Keratinocyte (primary cell): ENCODE measurements at regions not wholly inside any gene's neighbourhood (a gene's known extent, or its start where the extent isn't known, plus 50 kb on each side); places are given as distances from the start of the nearest gene placed in this dataset.

ENCODE experiments used
- DNase-seq: peaks from one replicate; pipeline ENCODE4 v3.0.0-alpha.2; 2011; ENCODE audit warnings: low read depth, missing footprints, low spot score
- FAIRE-seq: peaks from 2 replicates; lab custom pipeline; 2011; peaks lifted over from hg19 to GRCh38; lab: Jason Lieb, UNC
- H2AFZ ChIP-seq: 2 replicates; pipeline ENCODE4 v1.6.0; 2012; ENCODE audit warnings: low read length, control low read depth, inconsistent platforms; ENCODE audit not compliant: control insufficient read depth
- H3K27ac ChIP-seq: 2 replicates; pipeline ENCODE4 v1.5.1; 2011; ENCODE audit warnings: low read length; ENCODE audit not compliant: control insufficient read depth, insufficient read depth
- H3K27me3 ChIP-seq: 3 replicates; pipeline ENCODE4 v1.6.0; 2011; ENCODE audit warnings: low read length; ENCODE audit not compliant: control insufficient read depth, insufficient read depth; ENCODE audit errors: extremely low read depth
- H3K36me3 ChIP-seq, 2 experiments: 2 replicates in 1 of 2; 3 replicates in 1 of 2; pipeline ENCODE4 v1.5.1; 2011; ENCODE audit warnings: low read length in 2 of 2, mild to moderate bottlenecking in 1 of 2; ENCODE audit not compliant: control insufficient read depth in 2 of 2, insufficient read depth in 2 of 2; ENCODE audit errors: extremely low read depth in 1 of 2
- H3K4me1 ChIP-seq: 3 replicates; pipeline ENCODE4 v1.5.1; 2011; ENCODE audit warnings: low read length; ENCODE audit not compliant: control insufficient read depth, insufficient read depth; ENCODE audit errors: extremely low read depth
- H3K4me2 ChIP-seq: 3 replicates; pipeline ENCODE4 v1.6.0; 2011; ENCODE audit warnings: low read depth, low read length; ENCODE audit not compliant: control insufficient read depth, insufficient read depth; ENCODE audit errors: extremely low read depth
- H3K4me3 ChIP-seq, 3 experiments: fragments of 200-600 bp in 1 of 3; sonication (generic) in 1 of 3; 2 replicates in 2 of 3; 3 replicates in 1 of 3; pipeline ENCODE4 v1.5.1; 2011 to 2016; ENCODE audit warnings: low read length in 3 of 3, mild to moderate bottlenecking in 3 of 3, control low read depth in 2 of 3, inconsistent platforms in 1 of 3, low read depth in 1 of 3, mixed read lengths in 1 of 3, mixed run types in 1 of 3, moderate library complexity in 1 of 3; ENCODE audit not compliant: control insufficient read depth in 2 of 3, insufficient read depth in 2 of 3; ENCODE audit errors: extremely low read depth in 1 of 3
- H3K79me2 ChIP-seq: 2 replicates; pipeline ENCODE4 v1.6.0; 2012; ENCODE audit warnings: low read length; ENCODE audit not compliant: control insufficient read depth, insufficient read depth
- H3K9ac ChIP-seq: 3 replicates; pipeline ENCODE4 v1.6.0; 2011; ENCODE audit warnings: low read length; ENCODE audit not compliant: control insufficient read depth, insufficient read depth; ENCODE audit errors: extremely low read depth
- H3K9me1 ChIP-seq: 3 replicates; pipeline ENCODE4 v1.6.0; 2011; ENCODE audit warnings: low read length; ENCODE audit not compliant: control insufficient read depth, insufficient read depth; ENCODE audit errors: extremely low read depth
- H3K9me3 ChIP-seq: 2 replicates; pipeline ENCODE4 v1.5.1; 2012; ENCODE audit warnings: low read depth, low read length; ENCODE audit not compliant: control insufficient read depth
- H4K20me1 ChIP-seq: 3 replicates; pipeline ENCODE4 v1.6.0; 2011; ENCODE audit warnings: low read length; ENCODE audit not compliant: control insufficient read depth, insufficient read depth; ENCODE audit errors: extremely low read depth
- CTCF ChIP-seq, 3 experiments: IDR thresholded peaks in 1 of 3; conservative IDR thresholded peaks in 1 of 3; optimal IDR thresholded peaks in 1 of 3; 2 replicates in 2 of 3; 3 replicates in 1 of 3; pipeline versions ENCODE3 to v1.5.1; 2011; ENCODE audit warnings: low read length in 3 of 3, mild to moderate bottlenecking in 3 of 3, moderate library complexity in 2 of 3, control low read depth in 1 of 3, inconsistent platforms in 1 of 3; ENCODE audit not compliant: insufficient read depth in 2 of 3; ENCODE audit errors: extremely low read depth in 1 of 3
- EZH2 ChIP-seq: IDR thresholded peaks from one replicate; pipeline ENCODE4 v1.6.1; 2012; ENCODE audit warnings: inconsistent platforms, mild to moderate bottlenecking, low read length, moderate library complexity
- dilution Hi-C: fragments of 300-500 bp; cut with MboI; formaldehyde crosslinking; loops from one replicate; pipeline ENCODE4 v1.7.0; 2020; ENCODE audit warnings: low sequenced_read_pairs; ENCODE audit not compliant: extremely low pct_ligation_motif_present

DNA sequence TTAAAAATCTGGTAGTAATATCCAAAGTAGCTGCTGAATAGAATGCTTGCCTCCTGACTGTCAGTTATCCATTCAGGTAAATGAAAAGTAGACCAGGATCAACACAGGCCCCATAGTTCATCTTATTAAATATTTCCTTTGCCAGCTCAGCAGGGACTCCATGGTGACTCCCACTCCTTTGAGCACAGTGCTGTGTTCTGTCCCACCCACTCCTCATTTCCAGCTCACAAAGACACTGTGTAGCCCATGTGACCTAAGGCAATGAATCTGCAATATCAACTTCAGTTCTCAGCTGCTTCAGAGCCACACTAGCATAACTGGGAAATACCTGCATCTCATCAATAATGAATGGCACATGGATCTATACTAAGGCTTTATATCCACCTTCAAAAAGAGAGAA lies 189.5 kb upstream of the MANEA start:
- Histone ChIP-seq H3K4me1 (no peaks in the 10 kb centered on the region), H3K4me3 (no peak overlapping the region), H4K20me1 (no peaks in the 10 kb centered on the region), H3K27me3 (no peaks in the 10 kb centered on the region), H3K36me3 (no peaks in the 10 kb centered on the region), H3K79me2 (no peaks in the 10 kb centered on the region), H3K27ac (no peak overlapping the region), H3K9me3 (no peaks in the 10 kb centered on the region), H3K9me1 (no peaks in the 10 kb centered on the region), H3K9ac (no peak overlapping the region), H2AFZ (no peak overlapping the region), H3K4me2 (no peak overlapping the region)
- dilution Hi-C loops = no loop called here
- DNase-seq (no peak), FAIRE-seq (no peak)
- no peak for TF ChIP-seq EZH2
- no peak for TF ChIP-seq CTCF (optimal IDR thresholded peaks at IDR 0.05 in 1 of 3, IDR thresholded peaks at IDR 0.05 in 1 of 3, conservative IDR thresholded peaks at IDR 0.05 in 1 of 3; ENCODE audit: extremely low read depth in 1 of 3, insufficient read depth in 2 of 3, low read length in 3 of 3)

- H3K9me1 ChIP-seq = no peaks in the 10 kb centered on the region
- no peaks in the 10 kb centered on the region for H3K4me1 ChIP-seq
- no peak overlapping the region for H3K4me3 ChIP-seq
- no peak for DNase-seq
- H3K9me3 ChIP-seq = no peaks in the 10 kb centered on the region
- H3K9ac ChIP-seq = no peak overlapping the region
- no peaks in the 10 kb centered on the region for H3K79me2 ChIP-seq
- H3K27me3 ChIP-seq = no peaks in the 10 kb centered on the region
- H2AFZ ChIP-seq = no peak overlapping the region
- no peaks in the 10 kb centered on the region for H4K20me1 ChIP-seq
- TF ChIP-seq CTCF (optimal IDR thresholded peaks at IDR 0.05 in 1 of 3, IDR thresholded peaks at IDR 0.05 in 1 of 3, conservative IDR thresholded peaks at IDR 0.05 in 1 of 3; ENCODE audit: extremely low read depth in 1 of 3, insufficient read depth in 2 of 3, low read length in 3 of 3) (no peak), EZH2 (no peak)
- dilution Hi-C loops = no loop called here
- no peak overlapping the region for H3K4me2 ChIP-seq
- no peak overlapping the region for H3K27ac ChIP-seq
- no peak for FAIRE-seq
- no peaks in the 10 kb centered on the region for H3K36me3 ChIP-seq
Observed at GRCh38 chr6:95404777-95405176, 172.6 kb upstream of the MANEA start.
